Keratinocyte (primary cell): ENCODE measurements at regions not wholly inside any gene's neighbourhood (a gene's known extent, or its start where the extent isn't known, plus 50 kb on each side); places are given as distances from the start of the nearest gene placed in this dataset.

Source experiments
- DNase-seq: peaks from one replicate; pipeline ENCODE4 v3.0.0-alpha.2; 2011; ENCODE audit warnings: low read depth, missing footprints, low spot score
- FAIRE-seq: peaks from 2 replicates; lab custom pipeline; 2011; peaks lifted over from hg19 to GRCh38; lab: Jason Lieb, UNC
- H2AFZ ChIP-seq: 2 replicates; pipeline ENCODE4 v1.6.0; 2012; ENCODE audit warnings: low read length, control low read depth, inconsistent platforms; ENCODE audit not compliant: control insufficient read depth
- H3K27ac ChIP-seq: 2 replicates; pipeline ENCODE4 v1.5.1; 2011; ENCODE audit warnings: low read length; ENCODE audit not compliant: control insufficient read depth, insufficient read depth
- H3K27me3 ChIP-seq: 3 replicates; pipeline ENCODE4 v1.6.0; 2011; ENCODE audit warnings: low read length; ENCODE audit not compliant: control insufficient read depth, insufficient read depth; ENCODE audit errors: extremely low read depth
- H3K36me3 ChIP-seq, 2 experiments: 2 replicates in 1 of 2; 3 replicates in 1 of 2; pipeline ENCODE4 v1.5.1; 2011; ENCODE audit warnings: low read length in 2 of 2, mild to moderate bottlenecking in 1 of 2; ENCODE audit not compliant: control insufficient read depth in 2 of 2, insufficient read depth in 2 of 2; ENCODE audit errors: extremely low read depth in 1 of 2
- H3K4me1 ChIP-seq: 3 replicates; pipeline ENCODE4 v1.5.1; 2011; ENCODE audit warnings: low read length; ENCODE audit not compliant: control insufficient read depth, insufficient read depth; ENCODE audit errors: extremely low read depth
- H3K4me2 ChIP-seq: 3 replicates; pipeline ENCODE4 v1.6.0; 2011; ENCODE audit warnings: low read depth, low read length; ENCODE audit not compliant: control insufficient read depth, insufficient read depth; ENCODE audit errors: extremely low read depth
- H3K4me3 ChIP-seq, 3 experiments: fragments of 200-600 bp in 1 of 3; sonication (generic) in 1 of 3; 2 replicates in 2 of 3; 3 replicates in 1 of 3; pipeline ENCODE4 v1.5.1; 2011 to 2016; ENCODE audit warnings: low read length in 3 of 3, mild to moderate bottlenecking in 3 of 3, control low read depth in 2 of 3, inconsistent platforms in 1 of 3, low read depth in 1 of 3, mixed read lengths in 1 of 3, mixed run types in 1 of 3, moderate library complexity in 1 of 3; ENCODE audit not compliant: control insufficient read depth in 2 of 3, insufficient read depth in 2 of 3; ENCODE audit errors: extremely low read depth in 1 of 3
- H3K79me2 ChIP-seq: 2 replicates; pipeline ENCODE4 v1.6.0; 2012; ENCODE audit warnings: low read length; ENCODE audit not compliant: control insufficient read depth, insufficient read depth
- H3K9ac ChIP-seq: 3 replicates; pipeline ENCODE4 v1.6.0; 2011; ENCODE audit warnings: low read length; ENCODE audit not compliant: control insufficient read depth, insufficient read depth; ENCODE audit errors: extremely low read depth
- H3K9me1 ChIP-seq: 3 replicates; pipeline ENCODE4 v1.6.0; 2011; ENCODE audit warnings: low read length; ENCODE audit not compliant: control insufficient read depth, insufficient read depth; ENCODE audit errors: extremely low read depth
- H3K9me3 ChIP-seq: 2 replicates; pipeline ENCODE4 v1.5.1; 2012; ENCODE audit warnings: low read depth, low read length; ENCODE audit not compliant: control insufficient read depth
- H4K20me1 ChIP-seq: 3 replicates; pipeline ENCODE4 v1.6.0; 2011; ENCODE audit warnings: low read length; ENCODE audit not compliant: control insufficient read depth, insufficient read depth; ENCODE audit errors: extremely low read depth
- EZH2 ChIP-seq: IDR thresholded peaks from one replicate; pipeline ENCODE4 v1.6.1; 2012; ENCODE audit warnings: inconsistent platforms, mild to moderate bottlenecking, low read length, moderate library complexity
- dilution Hi-C: fragments of 300-500 bp; cut with MboI; formaldehyde crosslinking; loops from one replicate; pipeline ENCODE4 v1.7.0; 2020; ENCODE audit warnings: low sequenced_read_pairs; ENCODE audit not compliant: extremely low pct_ligation_motif_present
- TF ChIP-seq, protein P1 (sequence below), 3 experiments: IDR thresholded peaks in 1 of 3; conservative IDR thresholded peaks in 1 of 3; optimal IDR thresholded peaks in 1 of 3; 2 replicates in 2 of 3; 3 replicates in 1 of 3; pipeline versions ENCODE3 to v1.5.1; 2011; ENCODE audit warnings: low read length in 3 of 3, mild to moderate bottlenecking in 3 of 3, moderate library complexity in 2 of 3, control low read depth in 1 of 3, inconsistent platforms in 1 of 3; ENCODE audit not compliant: insufficient read depth in 2 of 3; ENCODE audit errors: extremely low read depth in 1 of 3

DNA sequence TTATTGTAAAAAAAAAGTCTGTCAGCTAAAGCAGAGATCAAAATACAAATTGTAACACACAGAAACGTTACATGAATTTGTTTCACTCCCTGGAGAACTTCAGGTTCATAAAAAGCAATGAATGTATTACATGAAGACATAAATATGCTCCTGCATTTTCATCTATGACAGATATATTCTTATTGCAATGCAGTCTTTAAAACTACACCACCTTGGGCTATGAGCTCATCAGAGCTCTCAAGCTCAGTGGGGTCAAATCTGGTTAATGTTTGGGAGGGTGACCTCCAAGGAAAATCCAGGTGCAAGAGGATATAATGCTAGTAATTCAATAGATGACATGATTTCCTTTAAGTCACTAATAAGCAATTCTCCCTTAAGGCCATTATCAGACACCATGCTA, 606.8 kb downstream of the EPHA3 start:
- TF ChIP-seq EZH2: no peak
- TF ChIP-seq, protein P1, sequence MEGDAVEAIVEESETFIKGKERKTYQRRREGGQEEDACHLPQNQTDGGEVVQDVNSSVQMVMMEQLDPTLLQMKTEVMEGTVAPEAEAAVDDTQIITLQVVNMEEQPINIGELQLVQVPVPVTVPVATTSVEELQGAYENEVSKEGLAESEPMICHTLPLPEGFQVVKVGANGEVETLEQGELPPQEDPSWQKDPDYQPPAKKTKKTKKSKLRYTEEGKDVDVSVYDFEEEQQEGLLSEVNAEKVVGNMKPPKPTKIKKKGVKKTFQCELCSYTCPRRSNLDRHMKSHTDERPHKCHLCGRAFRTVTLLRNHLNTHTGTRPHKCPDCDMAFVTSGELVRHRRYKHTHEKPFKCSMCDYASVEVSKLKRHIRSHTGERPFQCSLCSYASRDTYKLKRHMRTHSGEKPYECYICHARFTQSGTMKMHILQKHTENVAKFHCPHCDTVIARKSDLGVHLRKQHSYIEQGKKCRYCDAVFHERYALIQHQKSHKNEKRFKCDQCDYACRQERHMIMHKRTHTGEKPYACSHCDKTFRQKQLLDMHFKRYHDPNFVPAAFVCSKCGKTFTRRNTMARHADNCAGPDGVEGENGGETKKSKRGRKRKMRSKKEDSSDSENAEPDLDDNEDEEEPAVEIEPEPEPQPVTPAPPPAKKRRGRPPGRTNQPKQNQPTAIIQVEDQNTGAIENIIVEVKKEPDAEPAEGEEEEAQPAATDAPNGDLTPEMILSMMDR (optimal IDR thresholded peaks at IDR 0.05 in 1 of 3, IDR thresholded peaks at IDR 0.05 in 1 of 3, conservative IDR thresholded peaks at IDR 0.05 in 1 of 3; ENCODE audit: extremely low read depth in 1 of 3, insufficient read depth in 2 of 3, low read length in 3 of 3): no peak
- Histone ChIP-seq H3K27ac (no peak overlapping the region), H3K4me1 (no peaks in the 10 kb centered on the region), H3K79me2 (no peaks in the 10 kb centered on the region), H3K9me3 (no peaks in the 10 kb centered on the region), H4K20me1 (no peaks in the 10 kb centered on the region), H3K4me3 (no peak overlapping the region), H3K9ac (no peak overlapping the region), H3K9me1 (no peaks in the 10 kb centered on the region), H3K27me3 (no peaks in the 10 kb centered on the region), H3K4me2 (no peak overlapping the region), H2AFZ (no peak overlapping the region), H3K36me3 (no peaks in the 10 kb centered on the region)
- FAIRE-seq: no peak
- DNase-seq: no peak
- dilution Hi-C loops: no loop called here

DNA sequence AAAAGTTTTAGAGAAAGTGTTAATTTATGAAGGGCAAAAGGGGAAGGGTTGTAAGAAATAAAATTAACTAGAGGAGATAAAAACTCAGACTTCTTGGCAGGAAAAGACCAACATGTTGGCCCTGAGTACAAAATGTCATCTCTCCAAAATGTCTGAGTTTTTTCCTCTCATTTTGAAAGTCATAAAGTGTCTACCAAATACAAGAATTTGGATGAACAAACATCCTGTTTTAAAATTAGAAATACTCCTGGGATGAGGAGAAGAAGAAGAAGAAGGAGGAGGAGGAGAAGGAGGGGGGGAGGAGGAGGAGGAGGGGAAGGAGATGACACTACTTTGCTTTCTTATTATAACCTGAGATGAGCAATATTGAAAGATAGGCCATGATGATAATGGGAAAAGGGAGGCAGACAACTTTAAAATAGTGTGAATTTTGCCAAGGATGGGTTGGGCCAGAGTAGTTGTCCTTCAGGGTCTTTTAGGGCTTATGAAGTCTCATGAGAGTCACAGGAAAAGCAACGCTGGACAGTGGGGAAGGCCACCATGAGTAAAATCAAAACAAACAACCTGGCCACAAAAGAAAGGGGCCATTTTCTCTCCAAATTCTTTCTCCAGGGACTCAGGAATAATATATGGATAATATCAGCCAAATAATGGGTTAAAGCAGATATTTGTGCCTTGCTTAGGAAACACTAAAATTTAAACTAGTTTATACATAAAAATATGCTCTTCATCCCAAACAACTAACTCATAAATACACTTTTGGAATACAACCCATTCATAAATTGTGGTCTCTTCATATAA, 632.9 kb downstream of the EPHA3 start:
- Histone ChIP-seq H3K9me1 (no peaks in the 10 kb centered on the region), H2AFZ (no peak overlapping the region), H3K27me3 (no peaks in the 10 kb centered on the region), H3K36me3 (no peaks in the 10 kb centered on the region), H3K4me1 (no peaks in the 10 kb centered on the region), H3K79me2 (no peaks in the 10 kb centered on the region), H3K27ac (no peak overlapping the region), H4K20me1 (no peaks in the 10 kb centered on the region), H3K4me2 (no peak overlapping the region), H3K9me3 (no peaks in the 10 kb centered on the region), H3K9ac (no peak overlapping the region), H3K4me3 (no peak overlapping the region)
- TF ChIP-seq, protein P1 (optimal IDR thresholded peaks at IDR 0.05 in 1 of 3, IDR thresholded peaks at IDR 0.05 in 1 of 3, conservative IDR thresholded peaks at IDR 0.05 in 1 of 3; ENCODE audit: extremely low read depth in 1 of 3, insufficient read depth in 2 of 3, low read length in 3 of 3): no peak
- no peak for TF ChIP-seq EZH2
- DNase-seq (no peak), FAIRE-seq (no peak)
- dilution Hi-C loops: no loop called here
